ENCODE measurements at regions not wholly inside any gene's neighbourhood (a gene's known extent, or its start where the extent isn't known, plus 50 kb on each side); places are given as distances from the start of the nearest gene placed in this dataset.
A peak's percentile ranks its signal among the peaks of the same experiment; 100 is the strongest.

DNA sequence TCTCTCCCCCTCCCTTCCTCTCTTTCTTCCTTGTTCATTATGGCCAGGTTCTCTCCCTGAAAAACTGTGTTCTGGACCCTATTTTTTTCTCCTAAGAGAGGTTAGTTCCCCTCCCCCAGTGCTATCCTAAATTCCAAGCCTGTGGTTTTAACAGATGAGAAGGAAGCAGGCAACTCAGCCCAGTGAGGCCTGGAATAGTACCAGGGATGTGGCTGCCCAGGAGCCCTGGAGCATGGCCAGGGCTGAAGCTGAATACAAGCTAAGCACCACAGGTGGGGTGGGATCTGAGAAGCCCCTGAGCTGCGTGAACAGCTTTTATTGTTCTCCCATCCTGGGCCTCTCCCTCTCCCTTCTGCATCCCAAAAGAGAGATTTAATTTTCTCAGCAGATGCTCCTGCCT is 1581.3 kb upstream of the TMEM132C start:
- no peak for DNase-seq (ENCODE audit: low spot score)

DNA sequence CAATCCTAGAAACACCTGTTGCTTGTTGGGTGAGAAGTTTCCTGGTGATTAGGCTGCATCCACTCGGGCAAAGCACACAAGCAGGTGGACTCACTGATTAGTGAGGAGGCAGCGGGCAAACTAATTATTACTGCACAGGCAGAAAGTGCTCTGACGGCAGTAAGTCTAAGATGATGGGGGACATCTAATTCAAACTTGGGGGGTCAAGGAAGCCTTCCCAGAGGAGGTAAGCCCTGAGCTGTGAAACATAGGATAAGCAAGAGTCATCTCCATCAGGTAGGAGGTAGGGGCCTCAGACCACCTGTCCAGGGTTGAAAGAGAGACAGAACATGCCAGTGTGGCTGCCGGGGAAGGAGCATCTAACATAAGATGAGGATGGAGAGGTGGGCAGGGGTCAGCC is 1578.4 kb upstream of the TMEM132C start:
- DNase-seq (ENCODE audit: low spot score): no peak

- no peak for DNase-seq (ENCODE audit: low spot score)
Measured at GRCh38 chr12:126700096-126700495, 1566.9 kb upstream of the TMEM132C start.

DNA sequence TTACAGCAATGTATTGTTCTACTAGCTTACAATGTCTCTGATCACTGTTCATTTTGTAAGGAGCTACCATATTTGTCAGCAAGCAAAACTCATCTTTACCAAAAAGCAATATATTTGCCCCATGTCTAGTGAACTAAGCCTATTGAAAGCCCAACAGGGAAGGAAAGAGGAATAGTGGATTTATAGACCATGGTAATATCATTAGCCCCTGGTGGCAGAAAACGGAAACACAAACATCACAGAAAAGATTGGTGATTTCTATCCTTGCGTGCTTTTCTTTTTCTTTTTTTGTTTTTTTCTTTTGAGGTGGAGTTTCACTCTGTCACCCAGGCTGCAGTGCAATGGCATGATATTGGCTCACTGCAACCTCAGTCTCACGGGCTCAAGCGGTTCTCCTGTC is 1562.4 kb upstream of the TMEM132C start:
- no peak for DNase-seq (ENCODE audit: low spot score)

- DNase-seq (ENCODE audit: low spot score): no peak
Measured at GRCh38 chr12:126706300-126706699, 1560.7 kb upstream of the TMEM132C start.

DNA sequence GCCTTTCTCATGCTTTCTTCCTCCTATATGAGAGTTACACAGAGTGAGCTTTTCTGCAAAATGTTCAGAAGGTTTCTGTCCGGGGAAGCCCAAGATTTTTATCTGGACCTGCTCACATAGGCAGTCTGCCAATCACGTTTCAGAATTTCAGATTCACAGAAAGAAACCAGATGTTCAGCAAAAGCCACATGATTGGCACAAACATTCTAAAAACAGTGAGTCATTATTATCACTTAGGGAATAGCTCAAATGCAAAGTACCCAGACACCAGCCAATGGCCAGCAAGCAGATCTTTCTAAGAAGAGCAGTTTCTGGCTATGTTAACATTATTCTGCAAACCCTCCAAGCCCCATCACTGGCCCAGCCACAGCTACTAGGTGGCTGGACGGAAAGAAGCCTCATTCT is 1558.5 kb upstream of the TMEM132C start:
- no peak for DNase-seq (ENCODE audit: low spot score)

DNA sequence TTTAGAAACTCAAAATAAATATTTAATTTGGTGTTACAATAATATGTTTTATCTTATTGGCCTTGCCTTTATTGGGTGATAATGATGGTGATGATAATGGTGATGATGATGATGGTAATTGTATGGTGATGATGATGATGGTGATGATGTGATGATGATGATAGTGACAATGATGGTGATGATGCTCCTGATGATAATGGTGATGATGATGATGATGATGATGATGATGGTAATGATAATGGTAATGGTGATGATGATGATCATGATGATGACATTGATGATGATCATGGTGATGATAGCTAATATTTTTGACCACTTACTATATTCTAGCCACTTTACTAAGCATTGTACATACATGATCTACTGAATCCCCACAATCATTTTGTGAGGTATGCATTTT is 1548.6 kb upstream of the TMEM132C start:
- no peak for DNase-seq (ENCODE audit: low spot score)

DNA sequence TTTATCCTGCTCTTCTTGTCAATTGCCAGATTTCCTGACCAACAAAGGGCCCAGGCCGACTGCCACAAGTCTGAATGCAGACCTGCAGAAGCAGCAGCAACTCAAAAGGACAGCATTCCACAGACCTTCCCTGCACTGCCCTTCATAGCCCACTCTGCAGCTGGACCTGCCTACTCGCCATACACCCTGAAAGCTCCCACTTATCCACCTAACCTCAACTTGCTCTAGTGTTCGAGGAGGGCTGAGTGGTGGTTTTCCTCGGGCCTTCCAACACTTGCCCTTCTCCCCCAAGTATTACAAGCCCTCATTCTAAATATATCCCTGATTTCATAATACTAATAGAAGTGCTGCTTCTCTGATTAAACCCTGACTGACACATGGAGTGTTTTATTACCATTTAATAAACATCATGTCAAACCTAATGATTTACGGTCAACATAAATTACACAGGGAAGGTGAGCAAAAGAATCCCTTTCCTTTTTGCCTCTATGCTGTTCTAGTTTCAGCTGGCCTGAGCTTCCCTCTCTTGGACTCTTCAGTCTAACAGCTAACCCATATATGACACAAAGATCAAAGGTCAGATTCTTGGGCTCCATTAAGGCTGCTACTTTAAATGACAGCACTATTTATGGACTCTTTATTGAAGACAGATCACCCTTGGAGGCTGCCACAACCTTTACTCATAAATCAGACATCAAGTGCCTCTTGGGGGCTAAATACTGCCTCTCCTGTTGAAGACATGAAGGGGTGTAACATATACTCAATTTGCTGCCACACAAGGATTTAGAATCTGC is 1546.9 kb upstream of the TMEM132C start:
- no peak for DNase-seq (ENCODE audit: low spot score)

DNA sequence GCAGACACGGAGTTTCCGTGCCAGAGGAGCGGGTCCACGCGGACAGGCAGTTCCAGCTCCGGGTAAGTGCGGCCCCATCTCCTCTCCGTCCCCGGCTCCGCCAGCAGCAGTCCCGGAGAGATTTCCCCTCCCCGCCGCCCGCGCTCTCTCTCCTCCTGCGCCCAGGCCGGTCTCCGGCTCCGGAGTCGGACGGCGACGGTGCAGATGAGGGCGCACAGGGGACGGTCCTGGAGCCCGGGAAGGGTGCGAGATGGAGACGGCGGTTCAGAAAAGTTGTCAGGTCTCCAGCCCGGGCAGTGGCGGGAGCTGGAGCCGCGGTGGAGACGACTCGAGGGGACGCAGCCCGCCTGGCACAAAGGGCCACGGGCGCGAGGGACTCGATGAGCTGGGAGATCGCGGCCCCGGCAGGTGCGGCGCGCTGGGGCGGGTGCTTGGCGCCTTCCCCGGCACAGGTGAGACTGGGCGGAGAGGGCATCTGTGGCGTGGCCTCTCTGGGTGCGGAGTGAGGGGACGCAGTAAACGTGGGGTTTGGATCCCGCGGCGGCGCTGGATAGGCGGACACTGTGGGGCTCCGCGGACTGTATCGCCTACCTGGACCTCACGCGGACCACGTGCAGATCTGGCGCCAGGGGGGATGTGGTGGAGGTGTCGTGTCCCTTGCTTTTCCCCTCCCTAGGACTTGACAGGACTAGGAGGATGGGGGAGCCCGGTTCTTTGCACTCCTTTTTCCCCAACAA is 1540.3 kb upstream of the TMEM132C start:
- no peak for DNase-seq (ENCODE audit: low spot score)

- no peak for DNase-seq (ENCODE audit: low spot score)
Measured at GRCh38 chr12:126727218-126728075, 1539.5 kb upstream of the TMEM132C start.

GRCh38 chr12:126734296-126734695 is 1532.7 kb upstream of the TMEM132C start:
- no peak for DNase-seq (ENCODE audit: low spot score)

DNA sequence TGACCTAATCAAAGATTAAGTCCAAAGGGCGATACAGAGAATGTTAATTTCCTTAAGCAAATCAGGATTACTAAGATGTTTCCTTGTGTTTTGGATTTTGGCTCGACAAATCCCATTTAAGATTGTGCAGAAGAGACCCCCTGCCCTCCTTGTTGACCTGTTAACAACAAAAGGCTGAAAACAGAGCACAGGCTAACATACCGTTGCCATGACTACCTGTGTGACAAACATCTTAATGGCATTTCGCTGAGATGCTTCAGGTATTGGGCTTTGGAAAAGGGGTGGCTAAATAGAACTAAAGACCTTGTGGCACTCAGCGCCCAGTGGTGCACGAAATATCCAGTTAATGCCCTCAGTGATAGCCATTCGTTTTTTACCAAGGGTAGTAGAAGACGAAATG is 1532.3 kb upstream of the TMEM132C start:
- DNase-seq (ENCODE audit: low spot score): no peak

- no peak for DNase-seq (ENCODE audit: low spot score)
Measured at GRCh38 chr12:126741536-126742240, 1525.3 kb upstream of the TMEM132C start.

DNA sequence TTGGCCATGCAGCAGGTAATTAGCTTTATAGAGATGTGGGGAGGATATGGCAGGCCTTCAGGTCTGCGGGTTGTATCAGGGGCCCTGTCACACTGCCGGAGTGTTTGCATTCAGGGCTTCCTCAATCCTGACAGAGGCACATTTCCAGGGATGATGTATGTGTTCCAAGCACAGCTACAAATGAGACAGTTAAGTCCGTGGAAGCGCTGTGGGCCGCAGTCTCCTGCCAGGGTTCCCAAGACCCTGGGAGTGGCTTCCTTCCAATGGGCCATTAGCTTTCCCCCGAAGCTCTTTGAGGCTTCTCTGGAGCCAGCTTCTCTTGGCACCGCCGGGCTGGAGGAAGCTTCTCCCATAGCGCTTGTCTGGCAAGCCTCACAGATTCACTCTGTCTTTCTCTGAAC is 1524.7 kb upstream of the TMEM132C start:
- DNase-seq (ENCODE audit: low spot score): no peak

- peak; percentile 36 for DNase-seq (ENCODE audit: low spot score)
Measured at GRCh38 chr12:126747530-126748149, 1519.3 kb upstream of the TMEM132C start.

DNA sequence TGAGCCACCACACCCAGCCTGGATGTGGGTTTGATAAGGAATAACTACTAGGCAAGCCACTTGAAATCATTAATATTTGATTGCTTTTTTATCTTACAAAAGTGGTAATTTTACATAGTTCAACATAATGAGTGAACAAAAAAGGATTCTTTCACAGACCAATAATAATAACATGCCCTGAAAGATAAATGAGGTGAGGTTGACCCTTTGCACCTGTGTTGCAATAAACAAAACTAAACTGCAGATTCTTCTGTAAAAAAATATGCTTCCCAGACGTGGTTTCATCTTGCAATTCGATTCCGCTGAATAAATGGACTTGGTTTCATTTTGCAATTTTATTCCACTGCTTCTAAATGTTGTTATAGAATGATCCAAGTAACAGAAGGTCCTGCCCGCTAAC is 1514.9 kb upstream of the TMEM132C start:
- DNase-seq (ENCODE audit: low spot score): no peak

DNA sequence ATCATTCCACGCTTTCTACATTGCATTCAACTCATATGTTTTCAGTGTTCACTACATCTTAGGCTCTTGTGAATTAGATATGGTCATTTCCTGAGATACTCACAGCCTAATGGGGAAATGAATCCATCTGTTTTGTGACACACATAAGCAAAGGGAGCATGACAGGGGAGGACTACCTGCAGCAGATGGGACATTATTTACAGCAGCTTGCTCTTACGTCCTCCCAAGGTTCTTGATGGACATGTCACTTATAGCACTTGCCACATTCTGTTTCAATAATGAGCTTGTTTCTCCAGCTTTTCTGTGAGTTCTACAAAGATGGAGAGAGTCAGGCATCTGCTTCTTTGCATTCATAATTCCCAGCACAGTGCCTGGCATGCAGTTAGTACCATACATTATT is 1509.6 kb upstream of the TMEM132C start:
- no peak for DNase-seq (ENCODE audit: low spot score)

DNA sequence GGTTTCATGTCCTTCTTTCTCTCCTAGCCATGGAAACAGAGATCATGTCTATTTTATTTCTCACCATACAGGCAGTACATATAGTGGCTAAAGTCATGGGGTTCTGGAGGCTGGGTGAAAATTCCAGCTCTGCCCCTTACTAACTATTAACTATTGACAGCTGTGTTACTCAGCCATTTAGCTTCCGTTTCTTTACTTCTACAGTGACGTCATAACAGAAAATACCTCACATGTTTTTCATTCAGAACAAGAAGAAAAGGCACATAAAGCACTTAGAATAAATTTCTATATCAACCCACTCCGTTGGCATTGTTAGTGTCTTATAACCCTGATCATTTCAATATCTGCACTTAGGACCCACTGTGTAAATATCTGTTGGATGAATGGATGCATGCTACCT is 1506.9 kb upstream of the TMEM132C start:
- DNase-seq (ENCODE audit: low spot score): peak; percentile 36

DNA sequence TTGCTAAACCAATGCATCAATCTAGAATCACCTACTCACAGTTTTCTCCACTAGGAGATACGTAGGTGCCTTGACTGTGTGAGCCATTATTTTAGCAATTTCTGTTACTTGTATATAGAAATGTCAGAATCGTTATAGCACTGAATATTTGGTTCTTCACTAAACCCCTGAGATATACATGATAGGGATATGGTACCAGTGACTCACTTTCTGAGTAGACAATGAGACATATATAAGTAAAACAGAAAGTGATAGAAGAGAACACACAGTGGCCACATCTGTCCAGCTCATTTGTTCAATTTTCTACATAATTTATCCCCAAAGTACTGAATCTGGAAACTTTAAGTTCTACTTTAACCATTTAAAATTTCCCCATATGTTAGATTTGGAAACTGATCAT is 1505.5 kb upstream of the TMEM132C start:
- no peak for DNase-seq (ENCODE audit: low spot score)

- DNase-seq (ENCODE audit: low spot score): peak; percentile 1
Measured at GRCh38 chr12:126762150-126762549, 1504.8 kb upstream of the TMEM132C start.

DNA sequence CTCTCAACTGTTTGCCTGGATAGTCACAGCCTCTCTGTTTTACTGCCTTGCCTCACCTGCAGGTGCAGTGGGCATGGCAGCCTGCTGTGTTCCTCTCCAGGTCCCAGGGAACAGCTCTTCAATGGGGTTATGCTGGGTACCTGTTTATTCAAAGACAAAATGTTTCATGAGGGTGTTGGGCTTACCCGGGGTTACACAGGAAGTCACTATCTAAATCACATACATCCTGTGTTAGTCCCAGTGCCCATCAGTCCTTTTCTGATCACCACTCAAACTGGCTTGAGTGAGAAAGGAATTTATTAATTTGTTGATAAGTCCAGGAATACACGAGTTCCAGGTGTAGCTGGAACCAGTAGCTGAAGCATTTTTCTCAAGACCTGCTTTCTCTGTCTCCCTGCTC is 1503.6 kb upstream of the TMEM132C start:
- DNase-seq (ENCODE audit: low spot score): no peak

DNA sequence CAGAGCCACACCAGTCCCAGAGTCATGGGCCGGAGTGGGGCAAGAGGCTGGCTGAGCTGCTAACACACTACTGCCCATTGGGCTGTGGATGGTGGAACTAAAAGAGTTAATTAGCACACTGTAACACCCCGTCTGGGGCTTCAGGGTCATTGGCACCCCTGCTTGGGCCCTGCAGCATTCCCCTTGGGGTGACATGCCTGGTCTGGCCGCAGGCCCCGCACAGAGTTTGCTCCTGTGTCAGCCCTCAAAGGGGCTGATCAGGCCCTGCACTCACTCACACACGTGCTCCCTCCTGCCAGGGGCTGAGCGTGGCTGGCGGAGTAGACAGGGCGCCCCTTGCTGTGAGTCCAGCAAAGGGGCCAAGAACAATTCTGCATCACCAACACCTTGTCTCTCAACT is 1499.6 kb upstream of the TMEM132C start:
- no peak for DNase-seq (ENCODE audit: low spot score)
